ENCODE measurements at regions not wholly inside any gene's neighbourhood (a gene's known extent, or its start where the extent isn't known, plus 50 kb on each side); places are given as distances from the start of the nearest gene placed in this dataset.
"Not testable (repeated sequence)": the region's sequence is repeated elsewhere in the genome, so short reads cannot be mapped to it uniquely, and the experiment has no call there.

DNA sequence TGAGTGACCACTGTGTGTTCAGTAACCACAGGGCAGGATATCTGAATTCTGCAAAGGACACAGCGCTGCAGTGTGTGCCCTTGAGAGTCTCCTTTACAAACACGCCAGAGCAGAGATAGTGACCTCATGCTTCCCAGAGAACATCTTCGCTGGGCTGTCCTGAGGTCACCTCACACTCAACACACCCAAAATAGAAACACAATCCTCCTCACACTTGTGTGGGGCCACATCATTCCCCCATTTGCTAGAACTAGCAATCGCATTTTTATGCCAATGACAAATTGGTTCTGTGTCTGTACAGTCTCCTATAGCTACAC, 140.1 kb upstream of the NRIP1 start:
- DNase-seq: no peak

DNA sequence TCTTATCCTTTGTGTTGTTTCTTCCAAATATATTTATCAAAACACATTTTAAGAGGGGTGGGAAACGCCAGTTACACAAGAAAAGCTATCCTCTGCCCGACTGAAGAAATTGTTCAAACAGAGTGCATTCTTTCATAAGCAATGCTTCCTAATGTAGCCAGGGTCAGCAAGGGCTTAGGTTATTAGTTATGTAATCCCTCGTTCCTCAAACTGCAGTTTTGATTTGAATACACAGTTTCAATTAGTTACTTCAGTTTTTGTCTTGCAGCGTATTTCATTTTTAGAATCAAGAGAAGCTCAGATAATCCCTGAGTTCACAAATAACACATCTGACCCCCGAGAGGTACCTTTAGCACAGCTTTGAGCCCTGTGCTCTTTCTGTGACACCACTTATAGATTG, 141.7 kb upstream of the NRIP1 start:
- DNase-seq: no peak

- DNase-seq: no peak
Observed at GRCh38 chr21:15207231-15207630, 142.4 kb upstream of the NRIP1 start.

DNA sequence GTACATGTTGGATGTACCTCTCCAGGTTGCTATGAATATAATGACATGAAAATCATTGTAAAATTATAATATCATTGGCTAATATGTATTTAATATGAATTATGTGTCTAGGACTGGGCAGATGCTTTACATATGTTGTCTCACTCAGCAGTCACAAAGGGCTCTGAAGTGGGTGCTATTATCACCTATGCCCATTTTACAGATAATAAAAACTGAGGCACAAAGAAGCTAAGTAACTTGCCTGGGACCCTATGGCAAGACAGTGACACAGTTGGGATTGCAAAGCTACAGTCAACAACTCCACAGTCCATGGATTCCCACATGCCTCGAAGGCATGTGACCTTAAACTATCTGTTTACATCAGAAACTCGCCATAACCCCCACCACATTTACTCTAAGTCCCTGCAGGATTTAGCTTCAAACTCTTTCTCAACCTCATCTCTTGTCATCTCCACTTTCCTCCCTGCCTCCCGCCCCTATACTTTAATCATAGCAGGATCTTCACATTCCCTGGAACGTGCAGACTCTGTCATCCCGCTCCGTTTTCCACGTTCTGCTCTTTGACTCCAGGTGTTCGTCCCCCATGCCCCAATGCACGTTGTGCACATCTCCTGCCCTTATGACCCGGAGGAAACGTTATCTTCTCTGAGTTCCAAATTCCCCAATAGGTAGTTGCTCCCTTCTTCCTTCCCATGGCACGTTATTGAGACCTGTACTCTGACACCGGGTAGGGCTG, 143.0 kb upstream of the NRIP1 start:
- no peak for DNase-seq

DNA sequence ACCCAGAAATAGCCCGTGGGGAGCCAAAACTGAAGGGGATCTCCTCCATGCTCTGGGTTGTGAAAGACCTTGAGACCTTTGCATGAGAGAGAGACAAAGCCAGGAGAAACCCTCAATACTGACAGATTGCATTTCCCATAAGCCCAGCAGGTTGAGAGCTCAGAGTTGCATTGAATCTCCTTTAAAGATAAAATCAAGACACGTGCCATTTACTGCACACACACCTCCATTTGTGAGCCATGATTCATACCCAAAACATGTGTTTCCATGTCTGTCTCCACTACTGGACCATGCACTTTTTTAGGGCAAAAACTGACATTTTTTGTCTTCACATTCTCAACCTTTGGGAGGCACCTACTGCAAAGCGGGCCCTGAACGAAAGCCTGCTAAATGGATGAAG, 144.0 kb upstream of the NRIP1 start:
- DNase-seq: no peak

DNA sequence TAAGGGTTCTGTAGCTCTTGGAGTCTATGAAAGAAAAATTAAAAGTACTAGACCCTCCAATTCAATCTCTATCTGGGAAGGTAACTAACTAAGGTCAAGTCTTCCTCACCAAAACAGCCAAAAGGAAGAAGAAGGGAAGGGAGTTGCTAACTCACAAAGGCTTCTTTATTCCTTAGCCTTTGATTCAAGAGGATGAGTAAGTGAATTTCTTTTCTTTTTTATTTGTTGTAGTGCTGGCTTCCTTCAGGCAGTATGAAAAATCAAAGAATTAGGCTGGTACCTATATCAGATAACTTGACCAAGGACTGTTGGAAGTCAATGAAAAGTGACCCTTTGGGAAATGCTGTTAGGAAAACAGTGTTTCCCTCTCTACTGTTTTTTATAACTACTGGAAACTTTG, 144.4 kb upstream of the NRIP1 start:
- no peak for DNase-seq

DNA sequence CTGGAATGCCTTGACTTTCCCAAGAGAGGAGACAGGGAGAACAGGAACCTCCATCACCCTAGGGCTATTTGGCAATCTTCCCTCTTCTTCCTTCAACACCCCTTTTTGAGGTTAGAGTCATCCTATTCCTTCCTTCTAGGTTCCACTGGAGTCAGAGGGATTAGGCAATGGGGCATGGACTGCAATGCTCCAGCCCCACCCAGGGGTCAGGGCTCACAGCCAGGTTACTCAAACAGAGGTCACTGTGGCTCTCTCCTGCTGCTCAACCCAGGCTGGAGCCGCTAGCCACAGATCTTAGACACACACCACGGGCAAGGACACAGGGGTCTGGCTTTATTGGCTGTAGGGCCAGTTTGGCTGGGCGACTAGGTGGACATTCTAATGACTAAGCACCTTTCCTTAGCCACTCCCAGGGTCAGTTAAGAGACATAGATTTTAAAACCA, 145.5 kb upstream of the NRIP1 start:
- no peak for DNase-seq

GRCh38 chr21:15211491-15212133, 146.8 kb upstream of the NRIP1 start:
- DNase-seq: no peak

DNA sequence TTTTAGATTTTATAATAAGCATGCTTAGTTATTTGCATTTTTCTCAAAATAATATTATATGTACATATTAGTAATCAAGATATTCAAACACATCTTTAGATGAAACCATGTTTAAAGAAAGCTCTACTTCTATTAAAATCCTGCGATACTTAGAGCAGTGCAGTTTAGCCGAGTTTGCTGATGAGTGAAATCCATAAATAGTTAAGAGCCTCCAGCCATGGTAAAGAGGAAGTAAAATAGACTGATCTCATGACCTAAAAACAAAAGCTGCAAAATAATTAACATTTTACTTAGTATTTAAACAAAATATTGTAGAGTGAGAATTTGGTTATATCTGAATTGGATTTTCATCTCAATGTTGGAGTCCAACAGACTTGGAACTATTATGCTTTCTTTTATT, 147.4 kb upstream of the NRIP1 start:
- no peak for DNase-seq

DNA sequence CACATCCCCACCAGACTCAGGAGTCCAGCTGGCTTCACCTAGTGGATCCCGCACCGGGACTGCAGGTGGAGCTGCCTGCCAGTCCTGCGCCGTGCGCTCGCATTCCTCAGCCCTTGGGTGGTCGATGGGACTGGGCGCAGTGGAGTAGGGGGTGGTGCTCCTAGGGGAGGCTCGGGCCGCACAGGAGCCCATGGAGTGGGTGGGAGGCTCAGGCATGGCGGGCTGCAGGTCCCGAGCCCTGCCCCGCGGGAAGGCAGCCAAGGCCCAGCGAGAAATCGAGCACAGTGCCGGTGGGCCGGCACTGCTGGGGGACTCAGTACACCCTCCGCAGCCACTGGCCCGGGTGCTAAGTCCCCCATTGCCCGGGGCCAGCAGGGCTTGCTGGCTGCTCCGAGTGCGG, 153.7 kb upstream of the NRIP1 start:
- DNase-seq: not testable (repeated sequence)

DNA sequence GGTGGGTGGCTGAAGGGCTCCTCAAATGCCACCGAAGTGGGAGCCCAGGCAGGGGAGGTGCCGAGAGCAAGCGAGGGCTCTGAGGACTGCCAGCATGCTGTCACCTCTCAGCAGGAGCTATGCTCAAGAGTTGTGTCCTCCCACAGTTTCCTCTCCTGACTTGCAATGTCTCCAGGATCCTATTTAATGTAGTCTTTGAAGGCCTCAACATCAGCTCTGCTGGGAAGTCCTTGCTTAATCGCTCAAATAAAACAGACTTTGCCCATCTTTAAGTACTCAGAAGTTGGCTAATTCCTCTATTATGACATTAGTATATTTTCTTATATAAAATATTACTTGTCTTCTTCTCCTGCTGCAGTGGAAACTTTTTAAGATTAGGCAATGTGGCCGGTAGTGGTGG, 154.2 kb upstream of the NRIP1 start:
- DNase-seq: no peak

GRCh38 chr21:15219894-15220293, 155.1 kb upstream of the NRIP1 start:
- no peak for DNase-seq

- DNase-seq: no peak
Observed at GRCh38 chr21:15221799-15222386, 157.1 kb upstream of the NRIP1 start.

- no peak for DNase-seq
Observed at GRCh38 chr21:15222707-15223106, 157.9 kb upstream of the NRIP1 start.

- no peak for DNase-seq
Observed at GRCh38 chr21:15224346-15225086, 159.7 kb upstream of the NRIP1 start.

DNA sequence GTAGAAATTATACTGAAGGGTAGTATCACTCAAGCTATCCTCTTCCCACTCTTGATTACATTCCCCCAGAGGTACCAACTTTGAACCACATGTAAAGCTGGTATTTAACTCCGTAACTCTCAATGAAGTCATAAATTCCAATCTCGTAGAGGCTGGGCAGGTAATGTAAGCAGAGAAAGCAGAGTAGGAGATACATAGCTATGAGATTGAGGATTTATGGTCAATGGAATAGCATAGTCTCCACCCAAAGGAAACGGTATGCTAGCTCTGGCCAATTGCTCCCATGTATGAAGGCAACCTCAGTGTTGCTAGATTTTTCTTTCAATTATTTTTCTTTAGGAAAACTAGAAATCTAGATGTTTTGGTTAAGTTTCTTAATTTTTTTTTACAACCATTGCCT, 163.1 kb upstream of the NRIP1 start:
- DNase-seq: no peak

GRCh38 chr21:15229390-15229789, 164.6 kb upstream of the NRIP1 start:
- DNase-seq: no peak

DNA sequence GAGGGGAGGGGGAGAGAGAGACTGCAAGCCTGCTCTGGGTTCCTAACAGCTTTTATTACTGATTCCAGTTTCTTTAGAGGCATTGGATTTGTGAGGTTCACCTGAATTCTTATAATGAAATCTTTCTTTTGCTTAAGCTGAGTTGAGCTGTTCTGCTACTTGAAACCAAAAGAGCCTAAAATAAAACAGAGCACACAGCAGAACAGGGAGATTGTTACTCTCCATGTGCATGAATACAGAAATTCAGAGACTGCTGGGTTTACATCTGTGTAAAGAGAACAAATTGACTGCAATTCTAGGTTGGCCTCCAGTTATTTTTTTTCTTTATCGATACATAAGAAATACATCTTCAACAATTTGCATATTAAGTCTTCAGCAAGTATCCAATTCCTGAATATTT, 168.8 kb upstream of the NRIP1 start:
- DNase-seq: no peak

DNA sequence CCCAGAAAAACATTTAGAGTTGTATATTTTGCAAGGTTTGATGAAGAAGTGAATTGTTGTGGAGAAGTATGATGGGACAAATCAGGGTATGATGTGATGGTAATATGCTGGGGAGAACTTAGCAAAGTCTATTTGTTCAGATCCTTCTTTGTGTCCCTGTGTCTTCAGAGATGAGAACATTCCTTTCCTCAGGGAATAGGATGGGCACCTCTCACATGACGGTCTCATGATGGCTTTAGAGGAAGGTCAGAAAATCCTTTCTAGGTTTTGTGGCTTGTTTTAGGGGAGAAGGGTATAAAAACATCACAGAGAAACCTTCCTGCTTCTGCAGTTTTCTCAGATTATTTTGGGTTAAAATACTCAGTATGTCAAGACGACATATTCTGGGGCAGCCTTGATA, 171.3 kb upstream of the NRIP1 start:
- no peak for DNase-seq

GRCh38 chr21:15240848-15241247, 176.0 kb upstream of the NRIP1 start:
- DNase-seq: no peak

GRCh38 chr21:15241997-15242736, 177.4 kb upstream of the NRIP1 start:
- DNase-seq: no peak

GRCh38 chr21:15242906-15243305, 178.1 kb upstream of the NRIP1 start:
- DNase-seq: no peak

DNA sequence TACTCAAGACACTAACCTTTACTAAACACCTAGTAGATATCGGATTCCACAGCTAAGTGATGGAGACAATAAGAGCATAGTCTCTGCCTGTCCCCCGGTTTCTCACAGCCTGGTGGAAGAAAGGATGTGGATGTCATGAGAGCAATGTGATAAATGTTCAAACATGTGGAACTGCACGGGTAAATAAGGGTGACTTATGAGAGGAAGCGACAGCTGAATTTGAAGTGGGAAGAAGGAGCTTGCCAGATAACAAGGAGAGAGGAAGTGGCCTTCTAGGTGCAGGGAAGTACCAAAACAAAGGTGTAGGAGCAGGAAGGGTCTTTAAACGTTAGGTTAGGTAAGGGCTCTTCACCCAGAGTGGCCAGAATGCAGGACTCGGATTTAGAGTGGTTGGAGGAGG, 178.6 kb upstream of the NRIP1 start:
- no peak for DNase-seq

Data from activated CD8-positive, alpha-beta memory T cell treated with anti-CD3 and anti-CD28 coated beads, Interleukin-2, amount 50 U/mL, for 4 hours (primary cell).